HepG2 (cell line): ENCODE measurements at regions not wholly inside any gene's neighbourhood (a gene's known extent, or its start where the extent isn't known, plus 50 kb on each side); places are given as distances from the start of the nearest gene placed in this dataset.

Source experiments
- ATAC-seq: fragments of 200-7000 bp; cut with Tn5 transposase; 3 replicates; pipeline ENCODE4 v1.9.1; 2020; ENCODE audit warnings: mild to moderate bottlenecking, moderate library complexity
- BruUV-seq: library from RNA; stranded (reverse); fragments of 400-500 nt; replicated peaks from 2 replicates; lab custom pipeline; 2021; lab: Mats Ljungman, UMichigan
- CTCF ChIA-PET: fragments of 300-600 bp; formaldehyde crosslinking; extraction: SDS; loops from one replicate; lab custom pipeline; 2021; ENCODE audit warnings: low total read pairs, inconsistent platforms, low intra/inter-chr PET ratio; lab: Yijun Ruan, JAX
- POLR2A ChIA-PET: fragments of 350-600 bp; sonication (Branson Sonifier 250); formaldehyde crosslinking; loops from one replicate; lab custom pipeline; 2020; ENCODE audit warnings: antibody characterized with exemption, inconsistent platforms; lab: Yijun Ruan, JAX
- DNase-seq: peaks from one replicate; pipeline ENCODE4 v3.0.0-alpha.2; 2015; ENCODE audit warnings: low spot score
- FAIRE-seq: peaks from 3 replicates; lab custom pipeline; 2011; peaks lifted over from hg19 to GRCh38; lab: Jason Lieb, UNC
- H2AFZ ChIP-seq: one replicate; pipeline ENCODE4 v1.6.1; 2011; ENCODE audit warnings: low read length, inconsistent platforms
- H3K27ac ChIP-seq: fragments of 300-600 bp; 3 replicates; pipeline ENCODE4 v1.8.0; 2011; ENCODE audit warnings: mixed run types, mild to moderate bottlenecking, mixed read lengths, low read length, inconsistent platforms; ENCODE audit not compliant: insufficient read depth; ENCODE audit errors: extremely low read length
- H3K27me3 ChIP-seq, 2 experiments: fragments of 200-600 bp in 1 of 2; 2 replicates in 1 of 2; 3 replicates in 1 of 2; pipeline versions ENCODE4 v1.6.0 to v1.8.0; 2011; ENCODE audit warnings: low read length in 2 of 2, mild to moderate bottlenecking in 2 of 2, moderate library complexity in 2 of 2, inconsistent platforms in 1 of 2; ENCODE audit not compliant: insufficient read depth in 2 of 2, control insufficient read depth in 1 of 2
- H3K36me3 ChIP-seq, 2 experiments: fragments of 200-600 bp in 1 of 2; replicated peaks in 1 of 2; 2 replicates in 1 of 2; 3 replicates in 1 of 2; pipeline versions ENCODE4 v1.5.1 to v1.8.0; 2011; ENCODE audit warnings: low read length in 2 of 2, inconsistent platforms in 1 of 2; ENCODE audit not compliant: insufficient read depth in 2 of 2, control insufficient read depth in 1 of 2
- H3K4me1 ChIP-seq: 2 replicates; pipeline ENCODE4 v1.5.1; 2012; ENCODE audit warnings: low read length, inconsistent platforms; ENCODE audit not compliant: insufficient read depth
- H3K4me2 ChIP-seq: 2 replicates; pipeline ENCODE4 v1.6.0; 2011; ENCODE audit warnings: low read depth, low read length, inconsistent platforms
- H3K4me3 ChIP-seq, 3 experiments: fragments of 200-600 bp in 1 of 3; sonication (generic), shearing (Covaris generic) in 1 of 3; replicated peaks in 1 of 3; 2 replicates each; pipeline ENCODE4 v1.5.1; 2011 to 2016; ENCODE audit warnings: low read length in 3 of 3, inconsistent platforms in 2 of 3, low read depth in 2 of 3, mild to moderate bottlenecking in 2 of 3, control low read depth in 1 of 3, mixed read lengths in 1 of 3; ENCODE audit not compliant: insufficient read depth in 1 of 3
- H3K79me2 ChIP-seq: one replicate; pipeline ENCODE4 v1.6.1; 2011; ENCODE audit warnings: low read length, inconsistent platforms; ENCODE audit not compliant: insufficient read depth
- H3K9ac ChIP-seq: 2 replicates; pipeline ENCODE4 v1.6.0; 2011; ENCODE audit warnings: mild to moderate bottlenecking, low read depth, low read length, inconsistent platforms; ENCODE audit not compliant: insufficient read depth
- H3K9me3 ChIP-seq: 2 replicates; pipeline ENCODE4 v1.5.1; 2012; ENCODE audit warnings: mild to moderate bottlenecking, low read length
- H4K20me1 ChIP-seq: 2 replicates; pipeline ENCODE4 v1.6.0; 2011; ENCODE audit warnings: inconsistent platforms, mild to moderate bottlenecking, low read length, moderate library complexity; ENCODE audit not compliant: insufficient read depth
- CEBPB ChIP-seq: IDR thresholded peaks from 2 replicates; pipeline ENCODE4 v1.6.1; 2011; ENCODE audit warnings: low read depth, low read length, improper control_type of control experiment, borderline replicate concordance
- ERF ChIP-seq: IDR thresholded peaks from 2 replicates; pipeline ENCODE4 v1.6.1; 2018; ENCODE audit warnings: missing biosample characterization, missing genetic modification reagents
- GATAD1 ChIP-seq: IDR thresholded peaks from 2 replicates; pipeline ENCODE4 v1.6.1; 2016; ENCODE audit warnings: missing genetic modification reagents, missing compliant biosample characterization
- HNF4A ChIP-seq: sonication (generic); formaldehyde crosslinking; IDR thresholded peaks from 2 replicates; pipeline ENCODE4 v1.4.0; 2020; ENCODE audit warnings: missing genetic modification reagents
- MAFK ChIP-seq, 2 experiments: IDR thresholded peaks in 1 of 2; conservative IDR thresholded peaks in 1 of 2; 2 replicates each; pipeline ENCODE4 v1.6.1; 2011; ENCODE audit warnings: improper control_type of control experiment in 2 of 2, low read length in 2 of 2
- RFX3 ChIP-seq: IDR thresholded peaks from 2 replicates; pipeline ENCODE4 v1.6.1; 2016; ENCODE audit warnings: missing biosample characterization, missing genetic modification reagents
- ZNF12 ChIP-seq: sonication (generic); formaldehyde crosslinking; IDR thresholded peaks from 2 replicates; pipeline ENCODE4 v1.5.0; 2020; ENCODE audit warnings: missing genetic modification reagents
- ZNF343 ChIP-seq: sonication (generic); formaldehyde crosslinking; IDR thresholded peaks from 2 replicates; pipeline ENCODE4 v1.4.0; 2020; ENCODE audit warnings: mild to moderate bottlenecking, missing genetic modification reagents
- ZNF550 ChIP-seq: sonication (generic); formaldehyde crosslinking; IDR thresholded peaks from 2 replicates; pipeline ENCODE4 v1.4.0; 2020; ENCODE audit warnings: mild to moderate bottlenecking, missing genetic modification reagents, borderline replicate concordance
- ZNF776 ChIP-seq: sonication (generic); formaldehyde crosslinking; IDR thresholded peaks from 2 replicates; pipeline ENCODE4 v1.4.0; 2020; ENCODE audit warnings: mild to moderate bottlenecking, missing genetic modification reagents
- ZNF782 ChIP-seq: sonication (generic); formaldehyde crosslinking; IDR thresholded peaks from 2 replicates; pipeline ENCODE4 v1.4.0; 2020; ENCODE audit warnings: missing genetic modification reagents, mild to moderate bottlenecking, borderline replicate concordance
- ZSCAN12 ChIP-seq: sonication (generic); formaldehyde crosslinking; IDR thresholded peaks from 2 replicates; pipeline ENCODE4 v1.9.0; 2021; ENCODE audit warnings: mild to moderate bottlenecking, missing genetic modification reagents
- WGBS: methylation state at CpG from one replicate; pipeline ENCODE4 v1.1.6; 2017; ENCODE audit warnings: low lambda C conversion rate; 5-methylcytosine and 5-hydroxymethylcytosine counted together
- in situ Hi-C: cut with HindIII; loops from 2 replicates; pipeline ENCODE4 v1.10.0; 2017; ENCODE audit warnings: low pct_unique_long_range_greater_than_20kb; ENCODE audit not compliant: extremely low pct_ligation_motif_present
- intact Hi-C: fragments of 100-400 bp; cut with micrococcal nuclease; formaldehyde crosslinking; loops from one replicate; pipeline ENCODE4 v1.10.0; 2022; ENCODE audit not compliant: unreplicated experiment
- TF ChIP-seq, protein P1 (sequence below): sonication (generic); formaldehyde crosslinking; IDR thresholded peaks from 2 replicates; pipeline ENCODE4 v1.8.0; 2022; ENCODE audit warnings: missing genetic modification reagents, mild to moderate bottlenecking, moderate library complexity, borderline replicate concordance
- TF ChIP-seq, protein P2 (sequence below): sonication (generic); formaldehyde crosslinking; IDR thresholded peaks from 2 replicates; pipeline ENCODE4 v1.4.0; 2020; ENCODE audit warnings: missing genetic modification reagents

DNA sequence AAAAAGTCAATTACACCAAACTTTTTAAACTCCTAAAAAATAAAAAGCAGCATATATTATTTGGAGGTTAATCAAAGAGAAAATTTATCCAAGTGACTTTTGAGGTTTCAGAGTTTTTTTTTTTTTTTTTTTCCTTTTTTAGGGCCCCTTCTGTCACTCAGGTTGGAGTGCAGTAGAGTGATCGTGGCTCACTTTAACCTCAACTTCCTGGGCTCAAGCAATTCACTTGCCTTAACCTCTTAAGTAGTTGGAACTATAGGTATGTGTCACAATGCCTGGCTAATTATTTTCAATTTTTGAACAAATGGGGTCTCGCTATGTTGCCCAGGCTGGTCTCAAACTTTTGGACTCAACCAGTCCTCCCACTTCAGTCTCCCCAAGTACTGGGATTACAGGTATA lies 241.7 kb upstream of the HSFY2 start (continued):
- no peak for TF ChIP-seq MAFK (conservative IDR thresholded peaks at IDR 0.05 in 1 of 2, IDR thresholded peaks at IDR 0.05 in 1 of 2; ENCODE audit: low read length in 2 of 2)
- no peak for TF ChIP-seq GATAD1 (CRISPR knock-in tag)
- TF ChIP-seq ERF (CRISPR knock-in tag), result no peak
- no peak for TF ChIP-seq CEBPB
- no peak for TF ChIP-seq ZNF12 (CRISPR knock-in tag)
- TF ChIP-seq, protein P1, sequence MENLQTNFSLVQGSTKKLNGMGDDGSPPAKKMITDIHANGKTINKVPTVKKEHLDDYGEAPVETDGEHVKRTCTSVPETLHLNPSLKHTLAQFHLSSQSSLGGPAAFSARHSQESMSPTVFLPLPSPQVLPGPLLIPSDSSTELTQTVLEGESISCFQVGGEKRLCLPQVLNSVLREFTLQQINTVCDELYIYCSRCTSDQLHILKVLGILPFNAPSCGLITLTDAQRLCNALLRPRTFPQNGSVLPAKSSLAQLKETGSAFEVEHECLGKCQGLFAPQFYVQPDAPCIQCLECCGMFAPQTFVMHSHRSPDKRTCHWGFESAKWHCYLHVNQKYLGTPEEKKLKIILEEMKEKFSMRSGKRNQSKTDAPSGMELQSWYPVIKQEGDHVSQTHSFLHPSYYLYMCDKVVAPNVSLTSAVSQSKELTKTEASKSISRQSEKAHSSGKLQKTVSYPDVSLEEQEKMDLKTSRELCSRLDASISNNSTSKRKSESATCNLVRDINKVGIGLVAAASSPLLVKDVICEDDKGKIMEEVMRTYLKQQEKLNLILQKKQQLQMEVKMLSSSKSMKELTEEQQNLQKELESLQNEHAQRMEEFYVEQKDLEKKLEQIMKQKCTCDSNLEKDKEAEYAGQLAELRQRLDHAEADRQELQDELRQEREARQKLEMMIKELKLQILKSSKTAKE, result no peak

DNA sequence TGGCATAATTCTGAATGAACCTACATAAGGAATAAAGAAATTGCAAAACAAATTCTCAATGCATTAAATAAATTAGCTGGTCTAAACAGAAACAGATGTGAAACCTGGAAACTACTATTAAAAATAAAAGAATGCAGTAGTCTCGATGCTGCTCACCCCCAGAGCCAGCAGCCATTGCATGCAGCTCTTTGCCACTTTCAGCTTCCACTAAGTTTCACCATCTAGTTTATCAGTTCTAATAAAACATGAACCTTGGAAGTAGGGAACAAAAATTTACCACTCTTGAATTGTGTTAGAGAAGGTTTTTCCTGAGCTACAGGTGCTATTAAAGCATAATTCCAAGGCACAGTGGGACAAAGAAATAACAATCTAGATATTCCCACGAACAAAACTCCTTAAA lies 239.4 kb upstream of the HSFY2 start:
- no TSS peak for BruUV-seq
- Histone ChIP-seq H3K4me1 (no peaks in the 10 kb centered on the region), H3K9ac (no peak overlapping the region), H3K36me3 (no peaks in the 10 kb centered on the region), H3K27me3 (no peaks in the 10 kb centered on the region), H3K27ac (no peak overlapping the region), H3K9me3 (no peaks in the 10 kb centered on the region), H4K20me1 (no peaks in the 10 kb centered on the region), H3K4me3 (no peak overlapping the region), H2AFZ (no peak overlapping the region), H3K4me2 (no peak overlapping the region), H3K79me2 (no peaks in the 10 kb centered on the region)
- POLR2A ChIA-PET, result no interaction called here
- WGBS, result 4% methylated on average over 2 of the region's 2 CpGs
- CTCF ChIA-PET, result no interaction called here
- in situ Hi-C loops, result no loop called here
- ATAC-seq, result no peak
- TF ChIP-seq RFX3 (CRISPR knock-in tag), result no peak
- TF ChIP-seq ZSCAN12, result no peak
- no peak for TF ChIP-seq ZNF343
- no peak for TF ChIP-seq ZNF550 (CRISPR knock-in tag)
- TF ChIP-seq ZNF776 (CRISPR knock-in tag), result no peak
- TF ChIP-seq ZNF782 (CRISPR knock-in tag), result no peak
- no peak for TF ChIP-seq HNF4A (CRISPR knock-in tag)
- TF ChIP-seq, protein P2, sequence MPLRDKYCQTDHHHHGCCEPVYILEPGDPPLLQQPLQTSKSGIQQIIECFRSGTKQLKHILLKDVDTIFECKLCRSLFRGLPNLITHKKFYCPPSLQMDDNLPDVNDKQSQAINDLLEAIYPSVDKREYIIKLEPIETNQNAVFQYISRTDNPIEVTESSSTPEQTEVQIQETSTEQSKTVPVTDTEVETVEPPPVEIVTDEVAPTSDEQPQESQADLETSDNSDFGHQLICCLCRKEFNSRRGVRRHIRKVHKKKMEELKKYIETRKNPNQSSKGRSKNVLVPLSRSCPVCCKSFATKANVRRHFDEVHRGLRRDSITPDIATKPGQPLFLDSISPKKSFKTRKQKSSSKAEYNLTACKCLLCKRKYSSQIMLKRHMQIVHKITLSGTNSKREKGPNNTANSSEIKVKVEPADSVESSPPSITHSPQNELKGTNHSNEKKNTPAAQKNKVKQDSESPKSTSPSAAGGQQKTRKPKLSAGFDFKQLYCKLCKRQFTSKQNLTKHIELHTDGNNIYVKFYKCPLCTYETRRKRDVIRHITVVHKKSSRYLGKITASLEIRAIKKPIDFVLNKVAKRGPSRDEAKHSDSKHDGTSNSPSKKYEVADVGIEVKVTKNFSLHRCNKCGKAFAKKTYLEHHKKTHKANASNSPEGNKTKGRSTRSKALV (CRISPR knock-in tag), result no peak
- DNase-seq, result no peak
- intact Hi-C loops, result no loop called here
- no peak for FAIRE-seq
